Breast epithelium (tissue), 3 donors: ENCODE measurements at regions not wholly inside any gene's neighbourhood (a gene's known extent, or its start where the extent isn't known, plus 50 kb on each side); places are given as distances from the start of the nearest gene placed in this dataset.

Source experiments
- CTCF ChIP-seq, 3 donors: fragments of 450-650 bp; IDR thresholded peaks; one replicate each; pipeline ENCODE4 v1.5.1; 2016 to 2017; ENCODE audit warnings: antibody characterized with exemption in 3 of 3, mild to moderate bottlenecking in 3 of 3, moderate library complexity in 3 of 3
- POLR2A ChIP-seq: fragments of 450-650 bp; IDR thresholded peaks from one replicate; pipeline ENCODE4 v1.6.1; 2016; ENCODE audit warnings: antibody characterized with exemption, mild to moderate bottlenecking, moderate library complexity
- POLR2AphosphoS5 ChIP-seq, 3 donors: sonication (generic); formaldehyde crosslinking; IDR thresholded peaks; one replicate each; pipeline ENCODE4 v1.6.1; 2017; ENCODE audit warnings: antibody characterized with exemption in 3 of 3

- TF ChIP-seq CTCF (IDR thresholded peaks at IDR 0.05) (no peak), POLR2A (no peak), POLR2AphosphoS5 (IDR thresholded peaks at IDR 0.05) (no peak)
Measured at GRCh38 chr5:164301136-164301535, 795.7 kb downstream of the MAT2B start.
